Keratinocyte (primary cell): ENCODE measurements at regions not wholly inside any gene's neighbourhood (a gene's known extent, or its start where the extent isn't known, plus 50 kb on each side); places are given as distances from the start of the nearest gene placed in this dataset.
"Not testable (repeated sequence)": the region's sequence is repeated elsewhere in the genome, so short reads cannot be mapped to it uniquely, and the experiment has no call there.

Experiments
- DNase-seq: peaks from one replicate; pipeline ENCODE4 v3.0.0-alpha.2; 2011; ENCODE audit warnings: low read depth, missing footprints, low spot score
- FAIRE-seq: peaks from 2 replicates; lab custom pipeline; 2011; peaks lifted over from hg19 to GRCh38; lab: Jason Lieb, UNC
- H2AFZ ChIP-seq: 2 replicates; pipeline ENCODE4 v1.6.0; 2012; ENCODE audit warnings: low read length, control low read depth, inconsistent platforms; ENCODE audit not compliant: control insufficient read depth
- H3K27ac ChIP-seq: 2 replicates; pipeline ENCODE4 v1.5.1; 2011; ENCODE audit warnings: low read length; ENCODE audit not compliant: control insufficient read depth, insufficient read depth
- H3K27me3 ChIP-seq: 3 replicates; pipeline ENCODE4 v1.6.0; 2011; ENCODE audit warnings: low read length; ENCODE audit not compliant: control insufficient read depth, insufficient read depth; ENCODE audit errors: extremely low read depth
- H3K36me3 ChIP-seq, 2 experiments: 2 replicates in 1 of 2; 3 replicates in 1 of 2; pipeline ENCODE4 v1.5.1; 2011; ENCODE audit warnings: low read length in 2 of 2, mild to moderate bottlenecking in 1 of 2; ENCODE audit not compliant: control insufficient read depth in 2 of 2, insufficient read depth in 2 of 2; ENCODE audit errors: extremely low read depth in 1 of 2
- H3K4me1 ChIP-seq: 3 replicates; pipeline ENCODE4 v1.5.1; 2011; ENCODE audit warnings: low read length; ENCODE audit not compliant: control insufficient read depth, insufficient read depth; ENCODE audit errors: extremely low read depth
- H3K4me2 ChIP-seq: 3 replicates; pipeline ENCODE4 v1.6.0; 2011; ENCODE audit warnings: low read depth, low read length; ENCODE audit not compliant: control insufficient read depth, insufficient read depth; ENCODE audit errors: extremely low read depth
- H3K4me3 ChIP-seq, 3 experiments: fragments of 200-600 bp in 1 of 3; sonication (generic) in 1 of 3; 2 replicates in 2 of 3; 3 replicates in 1 of 3; pipeline ENCODE4 v1.5.1; 2011 to 2016; ENCODE audit warnings: low read length in 3 of 3, mild to moderate bottlenecking in 3 of 3, control low read depth in 2 of 3, inconsistent platforms in 1 of 3, low read depth in 1 of 3, mixed read lengths in 1 of 3, mixed run types in 1 of 3, moderate library complexity in 1 of 3; ENCODE audit not compliant: control insufficient read depth in 2 of 3, insufficient read depth in 2 of 3; ENCODE audit errors: extremely low read depth in 1 of 3
- H3K79me2 ChIP-seq: 2 replicates; pipeline ENCODE4 v1.6.0; 2012; ENCODE audit warnings: low read length; ENCODE audit not compliant: control insufficient read depth, insufficient read depth
- H3K9ac ChIP-seq: 3 replicates; pipeline ENCODE4 v1.6.0; 2011; ENCODE audit warnings: low read length; ENCODE audit not compliant: control insufficient read depth, insufficient read depth; ENCODE audit errors: extremely low read depth
- H3K9me1 ChIP-seq: 3 replicates; pipeline ENCODE4 v1.6.0; 2011; ENCODE audit warnings: low read length; ENCODE audit not compliant: control insufficient read depth, insufficient read depth; ENCODE audit errors: extremely low read depth
- H3K9me3 ChIP-seq: 2 replicates; pipeline ENCODE4 v1.5.1; 2012; ENCODE audit warnings: low read depth, low read length; ENCODE audit not compliant: control insufficient read depth
- H4K20me1 ChIP-seq: 3 replicates; pipeline ENCODE4 v1.6.0; 2011; ENCODE audit warnings: low read length; ENCODE audit not compliant: control insufficient read depth, insufficient read depth; ENCODE audit errors: extremely low read depth
- CTCF ChIP-seq, 3 experiments: IDR thresholded peaks in 1 of 3; conservative IDR thresholded peaks in 1 of 3; optimal IDR thresholded peaks in 1 of 3; 2 replicates in 2 of 3; 3 replicates in 1 of 3; pipeline versions ENCODE3 to v1.5.1; 2011; ENCODE audit warnings: low read length in 3 of 3, mild to moderate bottlenecking in 3 of 3, moderate library complexity in 2 of 3, control low read depth in 1 of 3, inconsistent platforms in 1 of 3; ENCODE audit not compliant: insufficient read depth in 2 of 3; ENCODE audit errors: extremely low read depth in 1 of 3
- EZH2 ChIP-seq: IDR thresholded peaks from one replicate; pipeline ENCODE4 v1.6.1; 2012; ENCODE audit warnings: inconsistent platforms, mild to moderate bottlenecking, low read length, moderate library complexity
- dilution Hi-C: fragments of 300-500 bp; cut with MboI; formaldehyde crosslinking; loops from one replicate; pipeline ENCODE4 v1.7.0; 2020; ENCODE audit warnings: low sequenced_read_pairs; ENCODE audit not compliant: extremely low pct_ligation_motif_present

- H3K79me2 ChIP-seq = no peaks in the 10 kb centered on the region
- TF ChIP-seq CTCF (optimal IDR thresholded peaks at IDR 0.05 in 1 of 3, IDR thresholded peaks at IDR 0.05 in 1 of 3, conservative IDR thresholded peaks at IDR 0.05 in 1 of 3; ENCODE audit: extremely low read depth in 1 of 3, insufficient read depth in 2 of 3, low read length in 3 of 3) = no peak
- no peak for TF ChIP-seq EZH2
- H3K36me3 ChIP-seq = no peaks in the 10 kb centered on the region
- DNase-seq (no peak), FAIRE-seq (no peak)
- no peak overlapping the region for H3K4me2 ChIP-seq
- no peaks in the 10 kb centered on the region for H3K4me1 ChIP-seq
- no peak overlapping the region for H3K27ac ChIP-seq
- no peaks in the 10 kb centered on the region for H4K20me1 ChIP-seq
- H3K9me1 ChIP-seq = no peaks in the 10 kb centered on the region
- H3K9ac ChIP-seq = no peak overlapping the region
- H3K4me3 ChIP-seq = no peak overlapping the region
- no peaks in the 10 kb centered on the region for H3K9me3 ChIP-seq
- H2AFZ ChIP-seq = no peak overlapping the region
- dilution Hi-C loops = no loop called here
- no peaks in the 10 kb centered on the region for H3K27me3 ChIP-seq
Measured at GRCh38 chr2:65901756-65902155, 469.4 kb upstream of the SPRED2 start.

GRCh38 chr2:65896446-65896845 lies 464.0 kb upstream of the SPRED2 start:
- DNase-seq (no peak), FAIRE-seq (no peak)
- Histone ChIP-seq H3K36me3 (no peaks in the 10 kb centered on the region), H3K4me3 (no peak overlapping the region), H3K27me3 (no peaks in the 10 kb centered on the region), H3K9me3 (no peaks in the 10 kb centered on the region), H3K4me2 (no peak overlapping the region), H4K20me1 (no peaks in the 10 kb centered on the region), H3K9ac (no peak overlapping the region), H3K79me2 (no peaks in the 10 kb centered on the region), H3K4me1 (no peaks in the 10 kb centered on the region), H3K27ac (no peak overlapping the region), H2AFZ (no peak overlapping the region), H3K9me1 (no peaks in the 10 kb centered on the region)
- TF ChIP-seq CTCF (optimal IDR thresholded peaks at IDR 0.05 in 1 of 3, IDR thresholded peaks at IDR 0.05 in 1 of 3, conservative IDR thresholded peaks at IDR 0.05 in 1 of 3; ENCODE audit: extremely low read depth in 1 of 3, insufficient read depth in 2 of 3, low read length in 3 of 3) = no peak
- TF ChIP-seq EZH2 = no peak
- dilution Hi-C loops = no loop called here

- H4K20me1 ChIP-seq, H3K4me2 ChIP-seq, H3K27ac ChIP-seq, H3K79me2 ChIP-seq, DNase-seq, FAIRE-seq, H3K9ac ChIP-seq, H3K36me3 ChIP-seq, H3K9me1 ChIP-seq, H2AFZ ChIP-seq, H3K27me3 ChIP-seq, H3K9me3 ChIP-seq, dilution Hi-C loops, H3K4me1 ChIP-seq, H3K4me3 ChIP-seq: not testable (repeated sequence)
Measured at GRCh38 chr2:65890131-65890530, 457.7 kb upstream of the SPRED2 start.
